OCI-LY1 (cell line): ENCODE measurements at regions not wholly inside any gene's neighbourhood (a gene's known extent, or its start where the extent isn't known, plus 50 kb on each side); places are given as distances from the start of the nearest gene placed in this dataset.

Experiments used
- EZH2 ChIP-seq: fragments of 200-600 bp; sonication (generic), shearing (Covaris generic); IDR thresholded peaks from 2 replicates; pipeline ENCODE4 v1.8.0; 2017; ENCODE audit warnings: borderline replicate concordance, mixed run types, mild to moderate bottlenecking, antibody characterized with exemption, low read length, moderate library complexity, mixed read lengths
- TF ChIP-seq, protein P1 (sequence below): fragments of 200-600 bp; sonication (generic), shearing (Covaris generic); IDR thresholded peaks from 2 replicates; pipeline ENCODE4 v1.5.1; 2017; ENCODE audit warnings: mild to moderate bottlenecking, antibody characterized with exemption, low read length, moderate library complexity, mixed read lengths

- TF ChIP-seq, protein P1, sequence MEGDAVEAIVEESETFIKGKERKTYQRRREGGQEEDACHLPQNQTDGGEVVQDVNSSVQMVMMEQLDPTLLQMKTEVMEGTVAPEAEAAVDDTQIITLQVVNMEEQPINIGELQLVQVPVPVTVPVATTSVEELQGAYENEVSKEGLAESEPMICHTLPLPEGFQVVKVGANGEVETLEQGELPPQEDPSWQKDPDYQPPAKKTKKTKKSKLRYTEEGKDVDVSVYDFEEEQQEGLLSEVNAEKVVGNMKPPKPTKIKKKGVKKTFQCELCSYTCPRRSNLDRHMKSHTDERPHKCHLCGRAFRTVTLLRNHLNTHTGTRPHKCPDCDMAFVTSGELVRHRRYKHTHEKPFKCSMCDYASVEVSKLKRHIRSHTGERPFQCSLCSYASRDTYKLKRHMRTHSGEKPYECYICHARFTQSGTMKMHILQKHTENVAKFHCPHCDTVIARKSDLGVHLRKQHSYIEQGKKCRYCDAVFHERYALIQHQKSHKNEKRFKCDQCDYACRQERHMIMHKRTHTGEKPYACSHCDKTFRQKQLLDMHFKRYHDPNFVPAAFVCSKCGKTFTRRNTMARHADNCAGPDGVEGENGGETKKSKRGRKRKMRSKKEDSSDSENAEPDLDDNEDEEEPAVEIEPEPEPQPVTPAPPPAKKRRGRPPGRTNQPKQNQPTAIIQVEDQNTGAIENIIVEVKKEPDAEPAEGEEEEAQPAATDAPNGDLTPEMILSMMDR, result no peak
- TF ChIP-seq EZH2, result no peak
Observed at GRCh38 chr12:88854260-88854659, 274.0 kb upstream of the KITLG start.
